Activated CD4-positive, alpha-beta memory T cell treated with anti-CD3 and anti-CD28 coated beads for 36 hours (primary cell): ENCODE measurements at regions not wholly inside any gene's neighbourhood (a gene's known extent, or its start where the extent isn't known, plus 50 kb on each side); places are given as distances from the start of the nearest gene placed in this dataset.

Source experiments
- CTCF ChIA-PET: fragments of 350-600 bp; sonication (Branson Sonifier 250); formaldehyde crosslinking; loops from one replicate; lab custom pipeline; 2021; ENCODE audit warnings: antibody characterized with exemption, inconsistent platforms; lab: Charles Lee
- POLR2A ChIA-PET: fragments of 350-600 bp; sonication (Branson Sonifier 250); formaldehyde crosslinking; loops from one replicate; lab custom pipeline; 2021; ENCODE audit warnings: antibody characterized with exemption; lab: Charles Lee
- DNase-seq: peaks from one replicate; pipeline ENCODE4 v3.0.0-alpha.2; 2020
- H3K27ac Mint-ChIP-seq: one replicate; pipeline ENCODE4 v1.8.0; 2021; ENCODE audit warnings: mixed read lengths
- H3K27me3 Mint-ChIP-seq: one replicate; pipeline ENCODE4 v1.8.0; 2021; ENCODE audit warnings: mixed read lengths
- H3K36me3 Mint-ChIP-seq: one replicate; pipeline ENCODE4 v1.8.0; 2021; ENCODE audit warnings: mixed read lengths
- H3K4me1 Mint-ChIP-seq: one replicate; pipeline ENCODE4 v1.8.0; 2021; ENCODE audit warnings: low read depth, mixed read lengths
- H3K4me3 Mint-ChIP-seq: one replicate; pipeline ENCODE4 v1.8.0; 2021; ENCODE audit warnings: mild to moderate bottlenecking, mixed read lengths
- H3K9me3 Mint-ChIP-seq: one replicate; pipeline ENCODE4 v1.8.0; 2021; ENCODE audit warnings: mixed read lengths
- intact Hi-C: fragments of 100-400 bp; cut with micrococcal nuclease; formaldehyde crosslinking; loops from one replicate; pipeline ENCODE4 v1.15.1; 2023

- Mint-ChIP-seq H3K27me3 (peaks cover 23% of the 10 kb centered on the region), H3K4me3 (no peak overlapping the region), H3K27ac (no peak overlapping the region), H3K9me3 (no peaks in the 10 kb centered on the region), H3K4me1 (no peaks in the 10 kb centered on the region), H3K36me3 (no peaks in the 10 kb centered on the region)
- no peak for DNase-seq
- POLR2A ChIA-PET = no interaction called here
- intact Hi-C loops = no loop called here
- CTCF ChIA-PET = interaction anchor here (0.7 kb wide), 1 partner anchor 8 kb away, joined by 3 read pairs; no protein-coding TSS in a partner anchor
Measured at GRCh38 chr1:17924578-17924977, 169.4 kb downstream of the ACTL8 start.

- H3K9me3 Mint-ChIP-seq = no peaks in the 10 kb centered on the region
- no peak for DNase-seq
- H3K36me3 Mint-ChIP-seq = no peaks in the 10 kb centered on the region
- H3K27me3 Mint-ChIP-seq = peaks cover 20% of the 10 kb centered on the region
- no peak overlapping the region for H3K4me3 Mint-ChIP-seq
- ChIA-PET POLR2A (no interaction called here), CTCF (no interaction called here)
- no peaks in the 10 kb centered on the region for H3K4me1 Mint-ChIP-seq
- intact Hi-C loops = no loop called here
- no peak overlapping the region for H3K27ac Mint-ChIP-seq
Measured at GRCh38 chr1:17925290-17926237, 170.4 kb downstream of the ACTL8 start.

- Mint-ChIP-seq H3K36me3 (no peaks in the 10 kb centered on the region), H3K27ac (no peak overlapping the region)
- POLR2A ChIA-PET = no interaction called here
Measured at GRCh38 chr1:17926906-17927305, 171.8 kb downstream of the ACTL8 start.

GRCh38 chr1:17927952-17928351 is 172.8 kb downstream of the ACTL8 start:
- no peak overlapping the region for H3K27ac Mint-ChIP-seq
- peaks cover 8% of the 10 kb centered on the region for H3K9me3 Mint-ChIP-seq
- no peak for DNase-seq
- ChIA-PET POLR2A (no interaction called here), CTCF (no interaction called here)
- no peaks in the 10 kb centered on the region for H3K36me3 Mint-ChIP-seq
- peaks cover 20% of the 10 kb centered on the region for H3K27me3 Mint-ChIP-seq
- intact Hi-C loops = no loop called here
- no peaks in the 10 kb centered on the region for H3K4me1 Mint-ChIP-seq
- H3K4me3 Mint-ChIP-seq = no peak overlapping the region

More at GRCh38 chr1:17926906-17927305, 171.8 kb downstream of the ACTL8 start:
- CTCF ChIA-PET = no interaction called here
- H3K27me3 Mint-ChIP-seq = peaks cover 21% of the 10 kb centered on the region
- peaks cover 2% of the 10 kb centered on the region for H3K9me3 Mint-ChIP-seq
- H3K4me1 Mint-ChIP-seq = no peaks in the 10 kb centered on the region
- H3K4me3 Mint-ChIP-seq = no peak overlapping the region
- intact Hi-C loops = no loop called here
- DNase-seq = no peak

- no peak for DNase-seq
- Mint-ChIP-seq H3K36me3 (no peaks in the 10 kb centered on the region), H3K4me1 (no peaks in the 10 kb centered on the region), H3K4me3 (no peak overlapping the region), H3K27ac (no peak overlapping the region), H3K9me3 (peaks cover 8% of the 10 kb centered on the region), H3K27me3 (peaks cover 14% of the 10 kb centered on the region)
- intact Hi-C loops = no loop called here
- CTCF ChIA-PET = no interaction called here
- POLR2A ChIA-PET = no interaction called here
Measured at GRCh38 chr1:17929224-17929623, 174.1 kb downstream of the ACTL8 start.

- intact Hi-C loops = no loop called here
- DNase-seq = no peak
- no peaks in the 10 kb centered on the region for H3K36me3 Mint-ChIP-seq
- H3K27ac Mint-ChIP-seq = no peak overlapping the region
- no peak overlapping the region for H3K4me3 Mint-ChIP-seq
- no peaks in the 10 kb centered on the region for H3K4me1 Mint-ChIP-seq
- peaks cover 8% of the 10 kb centered on the region for H3K9me3 Mint-ChIP-seq
- peaks cover 6% of the 10 kb centered on the region for H3K27me3 Mint-ChIP-seq
- POLR2A ChIA-PET = no interaction called here
- CTCF ChIA-PET = no interaction called here
Measured at GRCh38 chr1:17930635-17931034, 175.5 kb downstream of the ACTL8 start.

- H3K4me1 Mint-ChIP-seq = no peaks in the 10 kb centered on the region
Measured at GRCh38 chr1:17932164-17932563, 175.4 kb upstream of the IGSF21 start.

GRCh38 chr1:17933501-17933900 is 174.1 kb upstream of the IGSF21 start:
- no peak overlapping the region for H3K4me3 Mint-ChIP-seq
- H3K27ac Mint-ChIP-seq = no peak overlapping the region
- DNase-seq = no peak
- H3K27me3 Mint-ChIP-seq = peaks cover 4% of the 10 kb centered on the region
- no peaks in the 10 kb centered on the region for H3K36me3 Mint-ChIP-seq
- H3K4me1 Mint-ChIP-seq = no peaks in the 10 kb centered on the region
- CTCF ChIA-PET = no interaction called here
- peaks cover 8% of the 10 kb centered on the region for H3K9me3 Mint-ChIP-seq
- POLR2A ChIA-PET = no interaction called here
- intact Hi-C loops = no loop called here

More at GRCh38 chr1:17932164-17932563, 175.4 kb upstream of the IGSF21 start:
- H3K27me3 Mint-ChIP-seq = peaks cover 5% of the 10 kb centered on the region
- no peaks in the 10 kb centered on the region for H3K36me3 Mint-ChIP-seq
- ChIA-PET CTCF (no interaction called here), POLR2A (no interaction called here)
- H3K27ac Mint-ChIP-seq = no peak overlapping the region
- peaks cover 8% of the 10 kb centered on the region for H3K9me3 Mint-ChIP-seq
- no peak overlapping the region for H3K4me3 Mint-ChIP-seq
- intact Hi-C loops = no loop called here
- no peak for DNase-seq

GRCh38 chr1:17933971-17934370 is 173.6 kb upstream of the IGSF21 start:
- Mint-ChIP-seq H3K4me3 (no peak overlapping the region), H3K4me1 (no peaks in the 10 kb centered on the region), H3K27me3 (peaks cover 4% of the 10 kb centered on the region), H3K36me3 (no peaks in the 10 kb centered on the region), H3K27ac (no peak overlapping the region), H3K9me3 (peaks cover 8% of the 10 kb centered on the region)
- CTCF ChIA-PET = no interaction called here
- POLR2A ChIA-PET = no interaction called here
- DNase-seq = no peak
- intact Hi-C loops = no loop called here

GRCh38 chr1:17935230-17935629 is 172.4 kb upstream of the IGSF21 start:
- no peaks in the 10 kb centered on the region for H3K4me1 Mint-ChIP-seq
- no peak for DNase-seq
- CTCF ChIA-PET = no interaction called here

GRCh38 chr1:17941431-17942189 is 166.0 kb upstream of the IGSF21 start:
- H3K27me3 Mint-ChIP-seq = peaks cover 5% of the 10 kb centered on the region
- H3K9me3 Mint-ChIP-seq = no peaks in the 10 kb centered on the region
- no peak for DNase-seq
- H3K4me3 Mint-ChIP-seq = no peak overlapping the region
- H3K4me1 Mint-ChIP-seq = no peaks in the 10 kb centered on the region
- ChIA-PET POLR2A (interaction anchor here (0.6 kb wide), 1 partner anchor 66 kb away, joined by 3 read pairs; no protein-coding TSS in a partner anchor), CTCF (interaction anchor here (0.5 to 0.8 kb wide), 2 partner anchors 43 to 335 kb away, joined by 3 read pairs; no protein-coding TSS in a partner anchor)
- no peaks in the 10 kb centered on the region for H3K36me3 Mint-ChIP-seq
- intact Hi-C loops = no loop called here
- no peak overlapping the region for H3K27ac Mint-ChIP-seq

More at GRCh38 chr1:17935230-17935629, 172.4 kb upstream of the IGSF21 start:
- POLR2A ChIA-PET = no interaction called here
- Mint-ChIP-seq H3K36me3 (no peaks in the 10 kb centered on the region), H3K27me3 (peaks cover 4% of the 10 kb centered on the region), H3K27ac (no peak overlapping the region), H3K9me3 (peaks cover 8% of the 10 kb centered on the region), H3K4me3 (no peak overlapping the region)
- intact Hi-C loops = no loop called here

- POLR2A ChIA-PET = no interaction called here
- intact Hi-C loops = no loop called here
- CTCF ChIA-PET = no interaction called here
- Mint-ChIP-seq H3K4me1 (no peaks in the 10 kb centered on the region), H3K27ac (no peak overlapping the region), H3K36me3 (no peaks in the 10 kb centered on the region), H3K4me3 (no peak overlapping the region), H3K27me3 (peaks cover 10% of the 10 kb centered on the region), H3K9me3 (no peaks in the 10 kb centered on the region)
- DNase-seq = no peak
Measured at GRCh38 chr1:17943506-17943905, 164.1 kb upstream of the IGSF21 start.
